IPS-NIHi7 (cell line): ENCODE measurements at regions not wholly inside any gene's neighbourhood (a gene's known extent, or its start where the extent isn't known, plus 50 kb on each side); places are given as distances from the start of the nearest gene placed in this dataset.
"Not testable (repeated sequence)": the region's sequence is repeated elsewhere in the genome, so short reads cannot be mapped to it uniquely, and the experiment has no call there.

ENCODE experiments used
- DNase-seq: peaks from one replicate; pipeline ENCODE4 v3.0.0; 2012; ENCODE audit warnings: mixed read lengths; ENCODE audit errors: extremely low spot score

DNA sequence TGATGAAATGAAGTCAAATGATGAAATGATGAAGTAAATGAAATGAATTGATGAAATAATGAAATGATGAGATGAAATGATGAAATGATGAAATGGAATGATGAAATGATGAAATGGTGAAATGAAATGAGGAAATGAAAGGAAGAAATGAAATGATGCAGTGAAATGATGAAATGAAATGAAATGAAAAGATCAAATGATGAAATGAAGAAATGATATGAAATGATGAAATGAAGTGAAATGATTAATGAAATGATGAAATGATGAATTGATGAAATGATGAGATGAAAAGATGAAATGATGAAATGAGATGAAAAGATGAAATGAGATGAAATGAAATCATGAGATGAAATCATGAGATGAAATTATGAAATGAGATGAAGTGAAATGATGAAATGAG, 139.2 kb upstream of the ERV3-1 start:
- not testable (repeated sequence) for DNase-seq

- not testable (repeated sequence) for DNase-seq
Observed at GRCh38 chr7:65145008-65145407, 138.5 kb upstream of the ERV3-1 start.

- not testable (repeated sequence) for DNase-seq
Observed at GRCh38 chr7:65144557-65144956, 138.1 kb upstream of the ERV3-1 start.

- DNase-seq: not testable (repeated sequence)
Observed at GRCh38 chr7:65144119-65144518, 137.6 kb upstream of the ERV3-1 start.

GRCh38 chr7:65141894-65142293, 135.4 kb upstream of the ERV3-1 start:
- not testable (repeated sequence) for DNase-seq

GRCh38 chr7:65141405-65141778, 134.9 kb upstream of the ERV3-1 start:
- not testable (repeated sequence) for DNase-seq

DNA sequence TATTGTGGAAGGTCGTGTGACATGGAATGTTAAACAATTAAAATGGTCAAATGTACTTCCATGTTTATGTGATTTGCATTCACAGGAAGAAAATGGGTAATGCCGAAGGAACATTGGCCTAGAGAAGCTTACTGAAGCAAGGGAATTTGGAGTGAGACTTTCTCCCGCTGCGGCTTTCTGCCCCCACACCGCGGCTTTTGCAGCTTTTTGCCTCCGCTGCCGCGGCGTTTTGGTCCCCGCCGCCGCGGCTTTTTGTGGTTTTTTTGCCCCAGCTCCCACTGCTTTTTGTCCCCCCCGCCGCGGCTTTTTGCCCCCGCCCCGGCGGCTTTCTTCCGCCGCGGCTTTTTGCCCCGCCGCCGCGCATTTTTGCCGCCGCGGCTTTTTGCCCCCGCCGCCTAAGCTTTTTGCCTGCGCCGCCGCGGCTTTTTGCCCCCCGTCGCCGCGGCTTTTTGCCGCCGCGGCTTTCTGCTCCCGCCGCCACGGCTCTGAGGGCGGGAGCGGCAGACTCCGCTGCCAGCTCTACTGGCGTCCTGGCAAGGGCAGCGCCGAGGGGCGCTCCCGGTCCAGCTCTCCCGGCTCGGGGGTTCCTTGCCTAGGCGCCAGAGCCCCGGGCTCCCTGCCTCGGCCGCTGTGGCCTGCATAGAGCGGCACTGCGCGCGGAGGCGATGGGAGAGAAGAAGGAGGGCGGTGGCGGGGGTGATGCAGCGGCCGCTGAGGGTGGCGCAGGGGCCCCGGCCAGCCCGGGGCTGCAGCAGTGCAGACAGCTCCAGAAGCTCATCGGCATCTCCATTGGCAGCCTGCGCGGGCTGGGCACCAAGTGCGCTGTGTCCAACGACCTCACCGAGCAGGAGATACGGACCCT, 134.3 kb upstream of the ERV3-1 start:
- DNase-seq: not testable (repeated sequence)

DNA sequence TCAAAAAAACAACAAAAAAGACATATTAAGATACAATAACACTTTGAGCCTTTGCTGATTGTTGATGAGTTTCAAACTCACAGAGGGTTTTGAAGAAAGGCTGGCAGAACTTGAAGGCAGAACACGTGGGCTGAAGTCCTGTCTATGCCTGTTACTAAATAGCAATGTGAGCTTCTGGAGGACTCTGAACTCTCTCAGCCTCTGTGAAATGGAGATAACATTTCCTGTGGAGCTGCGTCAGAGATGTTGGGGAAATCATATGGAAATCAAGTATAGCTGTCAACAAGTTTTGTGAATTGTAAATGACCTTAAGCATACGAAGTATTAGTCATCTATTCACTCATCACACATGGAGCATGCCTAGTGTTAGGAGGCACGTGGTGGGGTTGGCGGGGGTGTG, 130.4 kb upstream of the ERV3-1 start:
- not testable (repeated sequence) for DNase-seq

GRCh38 chr7:65133087-65133486, 126.6 kb upstream of the ERV3-1 start:
- DNase-seq: not testable (repeated sequence)

- DNase-seq: not testable (repeated sequence)
Observed at GRCh38 chr7:65132256-65132655, 125.8 kb upstream of the ERV3-1 start.

DNA sequence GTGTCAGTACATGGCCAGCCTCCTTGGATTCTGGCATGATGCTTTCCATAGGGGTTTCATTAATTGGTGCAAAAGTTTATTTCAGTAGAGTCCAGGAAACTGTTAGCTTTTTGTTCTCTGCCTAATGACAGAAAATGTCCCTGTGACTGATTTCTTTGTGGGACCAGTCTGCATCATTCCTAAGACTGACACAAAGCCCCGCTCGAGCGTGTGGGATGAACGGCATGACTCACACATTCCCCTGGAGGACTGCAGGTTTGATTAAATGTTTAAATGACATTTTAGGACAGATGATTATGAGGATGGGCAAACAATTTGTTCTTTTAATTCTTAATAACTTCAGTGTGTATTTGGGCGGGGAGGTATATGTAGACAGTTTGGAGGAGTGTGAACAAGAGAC, 120.9 kb upstream of the ERV3-1 start:
- DNase-seq: not testable (repeated sequence)

GRCh38 chr7:65124600-65124999, 118.1 kb upstream of the ERV3-1 start:
- DNase-seq: not testable (repeated sequence)

- DNase-seq: not testable (repeated sequence)
Observed at GRCh38 chr7:65105650-65106203, 99.2 kb upstream of the ERV3-1 start.

GRCh38 chr7:65100499-65100898, 94.0 kb upstream of the ERV3-1 start:
- not testable (repeated sequence) for DNase-seq

DNA sequence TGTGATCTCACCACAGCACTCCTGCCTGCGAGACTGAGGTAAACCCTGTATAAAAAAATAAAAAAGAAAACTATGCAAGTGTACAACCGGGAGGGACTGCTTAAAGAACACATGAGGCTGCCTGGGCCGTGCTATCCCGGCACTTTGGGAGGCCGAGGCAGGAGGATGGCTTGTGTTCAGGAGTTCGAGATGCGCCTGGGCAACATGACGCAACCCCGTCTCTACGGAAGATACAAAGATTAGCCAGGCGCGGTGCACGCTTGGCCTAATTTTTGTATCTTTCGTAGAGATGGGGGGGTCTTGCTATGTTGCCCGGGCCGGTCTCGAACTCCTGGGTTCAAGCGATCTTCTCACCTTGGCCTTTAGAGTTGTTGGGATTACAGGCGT, 75.2 kb upstream of the ERV3-1 start:
- DNase-seq: not testable (repeated sequence)

DNA sequence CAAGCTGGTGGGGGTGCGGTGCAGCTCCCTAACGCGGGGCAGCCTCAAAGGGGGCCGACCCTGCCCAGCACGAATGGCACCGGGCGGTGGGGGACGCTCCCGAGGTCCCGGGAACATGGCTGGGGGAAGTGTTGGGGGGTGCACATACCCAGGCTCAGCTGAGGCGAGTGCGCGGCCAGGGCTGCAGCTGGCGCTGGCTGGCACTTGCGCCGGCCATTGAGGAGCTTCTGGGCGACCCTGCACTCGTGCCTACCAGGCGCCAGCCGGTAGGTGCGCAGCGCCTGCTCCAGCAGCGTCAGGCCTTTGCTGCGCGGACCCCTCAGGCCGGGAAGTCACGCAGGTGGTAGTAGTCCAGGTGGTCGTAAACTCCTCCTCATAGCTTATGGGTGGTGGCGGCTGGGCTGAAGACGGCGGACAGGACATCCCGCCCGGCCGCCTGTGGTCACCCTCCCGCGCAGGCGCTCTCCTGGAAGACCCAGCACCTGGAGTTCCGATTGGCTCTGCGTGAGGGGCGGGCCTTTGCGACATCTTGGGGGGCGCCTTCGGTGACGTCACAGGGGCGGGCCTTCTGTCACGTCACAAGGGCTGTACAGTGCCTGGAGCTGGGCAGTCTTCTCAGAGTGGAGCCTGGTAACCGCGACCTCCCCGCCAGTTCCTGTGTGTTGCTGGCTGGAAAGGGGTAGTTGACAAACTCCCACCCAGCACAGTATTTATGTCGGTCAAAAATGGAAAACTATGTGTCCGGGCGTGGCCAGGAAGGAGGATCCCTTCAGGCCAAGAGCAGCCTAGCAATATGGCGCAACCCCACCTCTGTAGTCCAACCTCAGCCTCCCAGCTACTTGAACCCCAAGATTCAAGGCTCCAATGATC, 74.5 kb upstream of the ERV3-1 start:
- peak; percentile 75 for DNase-seq

GRCh38 chr7:65074959-65075358, 68.5 kb upstream of the ERV3-1 start:
- not testable (repeated sequence) for DNase-seq

- not testable (repeated sequence) for DNase-seq
Observed at GRCh38 chr7:65073160-65073559, 66.7 kb upstream of the ERV3-1 start.

GRCh38 chr7:65071854-65072431, 65.5 kb upstream of the ERV3-1 start:
- not testable (repeated sequence) for DNase-seq

GRCh38 chr7:65069476-65069875, 63.0 kb upstream of the ERV3-1 start:
- DNase-seq: not testable (repeated sequence)

DNA sequence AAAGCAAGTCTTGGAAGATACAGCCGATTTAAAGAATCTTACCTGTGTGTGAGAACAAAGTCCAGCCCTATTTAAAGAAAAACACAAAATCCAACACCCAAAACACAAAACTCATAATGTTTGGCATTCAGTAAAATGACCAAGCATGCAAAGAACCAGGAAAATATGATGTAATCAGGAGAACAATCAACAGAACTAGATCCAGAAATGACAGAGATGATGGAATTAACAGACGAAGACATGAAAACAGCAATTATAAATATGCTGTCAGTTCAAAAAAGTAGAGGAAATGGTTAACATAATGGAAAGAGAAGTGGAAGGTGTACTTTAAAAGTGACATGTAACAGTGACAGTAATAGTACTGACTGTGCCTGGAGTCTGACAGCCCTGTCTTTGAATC, 56.1 kb upstream of the ERV3-1 start:
- DNase-seq: not testable (repeated sequence)

DNA sequence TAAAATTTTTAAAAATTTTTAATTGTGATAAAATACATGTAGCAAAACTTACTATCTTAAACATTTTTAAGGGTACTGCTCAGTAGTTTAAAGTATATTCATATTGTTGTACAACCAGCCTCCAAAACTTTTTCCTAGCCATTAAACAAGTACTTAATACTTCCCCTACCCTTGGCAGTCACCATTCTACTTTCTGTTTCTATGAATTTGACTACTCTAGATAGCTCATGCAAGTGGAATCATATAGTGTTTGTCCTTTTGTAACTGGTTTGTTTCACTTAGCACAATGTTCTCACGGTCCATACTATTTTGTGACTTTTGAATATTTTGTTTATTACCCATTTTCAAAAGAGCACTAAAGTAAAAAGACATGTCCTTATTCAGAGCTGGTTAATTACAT, 52.8 kb upstream of the ERV3-1 start:
- not testable (repeated sequence) for DNase-seq
